GM23338 (cell line): ENCODE measurements at regions not wholly inside any gene's neighbourhood (a gene's known extent, or its start where the extent isn't known, plus 50 kb on each side); places are given as distances from the start of the nearest gene placed in this dataset.

ENCODE experiments used
- ATAC-seq: fragments of 200-7000 bp; cut with Tn5 transposase; 3 replicates; pipeline ENCODE4 v1.9.1; 2020
- DNase-seq: peaks from one replicate; pipeline ENCODE4 v3.0.0-alpha.2; 2015; ENCODE audit warnings: low spot score
- H2AFZ ChIP-seq: fragments of 200-600 bp; sonication (generic); 2 replicates; pipeline ENCODE4 v1.8.0; 2016; ENCODE audit warnings: antibody characterized with exemption, mild to moderate bottlenecking, moderate library complexity
- H3F3A ChIP-seq: fragments of 200-600 bp; sonication (generic); replicated peaks from 2 replicates; pipeline ENCODE4 v1.8.0; 2017; ENCODE audit warnings: antibody characterized with exemption, mixed run types, low read depth
- H3K27ac ChIP-seq: fragments of 200-600 bp; sonication (generic); 2 replicates; pipeline ENCODE4 v1.6.1; 2016; ENCODE audit warnings: low read depth
- H3K27me3 ChIP-seq: fragments of 200-600 bp; sonication (generic); 2 replicates; pipeline ENCODE4 v1.8.0; 2016; ENCODE audit warnings: mild to moderate bottlenecking, mixed run types, moderate library complexity; ENCODE audit not compliant: insufficient read depth
- H3K36me3 ChIP-seq: fragments of 200-600 bp; sonication (generic); 2 replicates; pipeline ENCODE4 v1.8.0; 2016; ENCODE audit warnings: mild to moderate bottlenecking; ENCODE audit not compliant: insufficient read depth
- H3K4me1 ChIP-seq: fragments of 200-600 bp; sonication (generic); 2 replicates; pipeline ENCODE4 v1.8.0; 2016; ENCODE audit warnings: mild to moderate bottlenecking, moderate library complexity; ENCODE audit not compliant: insufficient read depth
- H3K4me2 ChIP-seq: fragments of 200-600 bp; sonication (generic); 2 replicates; pipeline ENCODE4 v1.7.1; 2017; ENCODE audit warnings: mixed run types
- H3K4me3 ChIP-seq: fragments of 200-600 bp; sonication (generic); 2 replicates; pipeline ENCODE4 v1.6.1; 2016; ENCODE audit warnings: mixed run types
- H3K79me2 ChIP-seq: fragments of 200-600 bp; sonication (generic); replicated peaks from 2 replicates; pipeline ENCODE4 v1.8.0; 2017; ENCODE audit warnings: mild to moderate bottlenecking; ENCODE audit not compliant: insufficient read depth
- H3K9me2 ChIP-seq: fragments of 200-600 bp; sonication (generic); 2 replicates; pipeline ENCODE4 v1.8.0; 2017; ENCODE audit not compliant: insufficient read depth
- H4K20me1 ChIP-seq: fragments of 200-600 bp; sonication (generic); replicated peaks from 2 replicates; pipeline ENCODE4 v1.8.0; 2017; ENCODE audit warnings: mild to moderate bottlenecking; ENCODE audit not compliant: insufficient read depth
- H3K27ac Mint-ChIP-seq: 2 replicates; pipeline ENCODE4 v1.8.0; 2020; ENCODE audit warnings: inconsistent platforms, mild to moderate bottlenecking, moderate library complexity, mixed read lengths
- H3K27me3 Mint-ChIP-seq: 3 replicates; pipeline ENCODE4 v1.8.0; 2022; ENCODE audit warnings: low read depth, mild to moderate bottlenecking, moderate library complexity, mixed read lengths, inconsistent platforms; ENCODE audit not compliant: insufficient read depth, poor library complexity
- H3K36me3 Mint-ChIP-seq: 3 replicates; pipeline ENCODE4 v1.8.0; 2021; ENCODE audit warnings: low read depth, mild to moderate bottlenecking, inconsistent platforms, moderate library complexity, mixed read lengths
- H3K4me1 Mint-ChIP-seq: 3 replicates; pipeline ENCODE4 v1.8.0; 2020; ENCODE audit warnings: mild to moderate bottlenecking, inconsistent platforms, mixed read lengths
- H3K4me3 Mint-ChIP-seq: 3 replicates; pipeline ENCODE4 v1.8.0; 2021; ENCODE audit warnings: moderate library complexity, mild to moderate bottlenecking, inconsistent platforms, mixed read lengths
- H3K9me3 Mint-ChIP-seq: 3 replicates; pipeline ENCODE4 v1.8.0; 2020; ENCODE audit warnings: moderate library complexity, mild to moderate bottlenecking, inconsistent platforms, mixed read lengths
- CREB1 ChIP-seq: fragments of 250-450 bp; sonication (Bioruptor Pico); IDR thresholded peaks from 2 replicates; pipeline ENCODE4 v1.5.0; 2020; ENCODE audit warnings: low read depth, mild to moderate bottlenecking, moderate library complexity
- CTCF ChIP-seq, 2 experiments: fragments of 200-600 bp in 1 of 2; sonication (generic) in 1 of 2; conservative IDR thresholded peaks; 2 replicates each; pipeline versions ENCODE4 v1.5.1 to v1.6.1; 2016 to 2017; ENCODE audit warnings: antibody characterized with exemption in 2 of 2, low read depth in 2 of 2, mild to moderate bottlenecking in 2 of 2, moderate library complexity in 1 of 2
- ETS1 ChIP-seq: IDR thresholded peaks from 2 replicates; pipeline ENCODE4 v1.6.1; 2016; ENCODE audit warnings: antibody characterized with exemption
- EZH2 ChIP-seq: fragments of 200-600 bp; sonication (generic); IDR thresholded peaks from one replicate; pipeline ENCODE4 v1.8.0; 2017; ENCODE audit warnings: antibody characterized with exemption, mild to moderate bottlenecking, low read depth; ENCODE audit not compliant: unreplicated experiment
- EZH2phosphoT487 ChIP-seq: fragments of 200-600 bp; sonication (generic); IDR thresholded peaks from one replicate; pipeline ENCODE4 v1.8.1; 2018; ENCODE audit warnings: antibody characterized with exemption; ENCODE audit not compliant: unreplicated experiment
- JUNB ChIP-seq: IDR thresholded peaks from one replicate; pipeline ENCODE4 v1.6.1; 2016; ENCODE audit warnings: antibody characterized with exemption; ENCODE audit not compliant: unreplicated experiment
- NANOG ChIP-seq: IDR thresholded peaks from 2 replicates; pipeline ENCODE4 v1.6.1; 2016; ENCODE audit warnings: antibody characterized with exemption, borderline replicate concordance
- REST ChIP-seq: IDR thresholded peaks from one replicate; pipeline ENCODE4 v1.6.1; 2018; ENCODE audit warnings: antibody characterized with exemption; ENCODE audit not compliant: unreplicated experiment
- STAT1 ChIP-seq: IDR thresholded peaks from one replicate; pipeline ENCODE4 v1.6.1; 2016; ENCODE audit warnings: antibody characterized with exemption; ENCODE audit not compliant: unreplicated experiment
- ZNF114 ChIP-seq: fragments of 250-450 bp; sonication (Bioruptor Pico); IDR thresholded peaks from 2 replicates; pipeline ENCODE4 v1.5.0; 2020; ENCODE audit warnings: mild to moderate bottlenecking, moderate library complexity
- ZNF331 ChIP-seq: fragments of 250-450 bp; sonication (Bioruptor Pico); IDR thresholded peaks from 2 replicates; pipeline ENCODE4 v1.5.0; 2020; ENCODE audit warnings: low read depth, mild to moderate bottlenecking, moderate library complexity

GRCh38 chr20:48201188-48201587 is 415.9 kb upstream of the SULF2 start (continued):
- TF ChIP-seq CTCF (conservative IDR thresholded peaks at IDR 0.05; ENCODE audit: low read depth in 2 of 2) (no peak), JUNB (no peak), ZNF114 (CRISPR knock-in tag) (no peak), NANOG (no peak)

DNA sequence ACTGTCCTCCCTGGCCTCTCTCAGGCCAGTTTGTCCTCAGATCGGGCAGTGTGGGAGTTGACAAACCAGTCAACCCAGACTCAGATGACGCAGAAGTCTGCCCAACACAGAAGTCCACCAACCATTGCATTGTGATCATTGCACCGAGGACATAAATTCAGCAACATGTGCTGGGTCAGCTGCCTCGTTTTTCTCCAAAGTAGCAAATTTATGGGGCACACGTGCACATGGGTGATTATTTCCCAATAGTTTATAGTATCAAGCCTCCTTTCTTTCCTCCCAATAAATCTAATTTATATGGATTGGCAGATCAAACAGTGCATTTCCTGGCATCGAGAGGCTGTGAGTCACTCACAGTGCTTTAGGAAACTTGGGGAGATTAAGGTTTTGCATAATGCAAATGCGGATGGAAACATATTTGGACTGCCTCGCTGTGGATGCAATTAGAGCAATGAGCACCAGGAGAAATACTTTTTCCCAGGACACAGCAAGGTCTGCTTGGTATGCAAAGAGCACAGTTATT is 413.7 kb upstream of the SULF2 start:
- no peak overlapping the region for H3K27ac ChIP-seq
- no peaks in the 10 kb centered on the region for H3F3A ChIP-seq
- H3K4me3 ChIP-seq = no peak overlapping the region
- H3K4me2 ChIP-seq = no peak overlapping the region
- no peaks in the 10 kb centered on the region for H3K36me3 ChIP-seq
- Mint-ChIP-seq H3K9me3 (no peaks in the 10 kb centered on the region), H3K4me3 (no peak overlapping the region), H3K27ac (no peak overlapping the region), H3K36me3 (no peaks in the 10 kb centered on the region; the same call in 2 of the 3 replicates), H3K27me3 (peaks cover 6% of the 10 kb centered on the region), H3K4me1 (peaks cover 6% of the 10 kb centered on the region; the same call in 2 of the 3 replicates)
- no peak overlapping the region for H2AFZ ChIP-seq
- no peaks in the 10 kb centered on the region for H3K9me2 ChIP-seq
- no peak for DNase-seq
- no peak for ATAC-seq
- no peaks in the 10 kb centered on the region for H3K4me1 ChIP-seq
- H3K27me3 ChIP-seq = no peaks in the 10 kb centered on the region
- no peaks in the 10 kb centered on the region for H4K20me1 ChIP-seq
- no peaks in the 10 kb centered on the region for H3K79me2 ChIP-seq
- TF ChIP-seq CREB1 (CRISPR knock-in tag) = no peak
- no peak for TF ChIP-seq NANOG
- TF ChIP-seq CTCF (conservative IDR thresholded peaks at IDR 0.05; ENCODE audit: low read depth in 2 of 2) = no peak
- no peak for TF ChIP-seq REST
- no peak for TF ChIP-seq STAT1
- TF ChIP-seq EZH2phosphoT487 = no peak
- TF ChIP-seq ZNF331 (CRISPR knock-in tag) = no peak
- TF ChIP-seq EZH2 = no peak
- no peak for TF ChIP-seq ZNF114 (CRISPR knock-in tag)
- TF ChIP-seq JUNB = no peak
- TF ChIP-seq ETS1 = no peak
